WTC11 (cell line): ENCODE measurements at regions not wholly inside any gene's neighbourhood (a gene's known extent, or its start where the extent isn't known, plus 50 kb on each side); places are given as distances from the start of the nearest gene placed in this dataset.

ENCODE experiments used
- ATAC-seq: fragments of 200-7000 bp; cut with Tn5 transposase; 2 replicates; pipeline ENCODE4 v1.10.0; 2021; ENCODE audit warnings: mild to moderate bottlenecking, moderate library complexity
- CTCF ChIA-PET: fragments of 300-600 bp; sonication (Branson Sonifier 250); formaldehyde crosslinking; loops from one replicate; lab custom pipeline; 2021; ENCODE audit warnings: antibody characterized with exemption; lab: Charles Lee
- POLR2A ChIA-PET: fragments of 350-600 bp; sonication (Branson Sonifier 250); formaldehyde crosslinking; loops from one replicate; lab custom pipeline; 2021; ENCODE audit warnings: antibody characterized with exemption; lab: Charles Lee
- DNase-seq: peaks from one replicate; pipeline ENCODE4 v3.0.0; 2021; ENCODE audit warnings: low spot score
- H3K27ac Mint-ChIP-seq: 2 replicates; pipeline ENCODE4 v1.8.0; 2021; ENCODE audit warnings: mixed read lengths
- H3K27me3 Mint-ChIP-seq: 2 replicates; pipeline ENCODE4 v1.8.0; 2021; ENCODE audit warnings: low read depth, mild to moderate bottlenecking, moderate library complexity, mixed read lengths
- H3K36me3 Mint-ChIP-seq: 2 replicates; pipeline ENCODE4 v1.8.0; 2021; ENCODE audit warnings: mixed read lengths
- H3K4me1 Mint-ChIP-seq: 2 replicates; pipeline ENCODE4 v1.8.0; 2022; ENCODE audit warnings: mixed read lengths
- H3K4me3 Mint-ChIP-seq: 2 replicates; pipeline ENCODE4 v1.8.0; 2021; ENCODE audit warnings: mild to moderate bottlenecking, moderate library complexity, mixed read lengths
- H3K9me3 Mint-ChIP-seq: 2 replicates; pipeline ENCODE4 v1.8.0; 2021; ENCODE audit warnings: mixed read lengths
- ATF1 ChIP-seq: sonication (generic); formaldehyde crosslinking; IDR thresholded peaks from 2 replicates; pipeline ENCODE4 v1.8.1; 2023; ENCODE audit warnings: mild to moderate bottlenecking, moderate library complexity, missing genetic modification reagents
- E2F5 ChIP-seq: sonication (generic); formaldehyde crosslinking; IDR thresholded peaks from 2 replicates; pipeline ENCODE4 v1.8.1; 2022; ENCODE audit warnings: mild to moderate bottlenecking, moderate library complexity, missing genetic modification reagents
- ELF4 ChIP-seq: sonication (generic); formaldehyde crosslinking; IDR thresholded peaks from 2 replicates; pipeline ENCODE4 v1.8.1; 2022; ENCODE audit warnings: low read depth, mild to moderate bottlenecking, moderate library complexity, missing genetic modification reagents
- ETV6 ChIP-seq: sonication (generic); formaldehyde crosslinking; IDR thresholded peaks from 2 replicates; pipeline ENCODE4 v1.8.1; 2022; ENCODE audit warnings: mild to moderate bottlenecking, missing genetic modification reagents
- FOXP4 ChIP-seq: sonication (generic); formaldehyde crosslinking; IDR thresholded peaks from 2 replicates; pipeline ENCODE4 v1.8.0; 2022; ENCODE audit warnings: mild to moderate bottlenecking, missing genetic modification reagents
- IRF2 ChIP-seq: sonication (generic); formaldehyde crosslinking; IDR thresholded peaks from 2 replicates; pipeline ENCODE4 v1.8.0; 2022; ENCODE audit warnings: low read depth, missing genetic modification reagents, borderline replicate concordance
- NFYB ChIP-seq: sonication (generic); formaldehyde crosslinking; conservative IDR thresholded peaks from 2 replicates; pipeline ENCODE4 v1.8.0; 2022; ENCODE audit warnings: low read depth, missing genetic modification reagents
- OVOL2 ChIP-seq: fragments of 250-450 bp; sonication (Bioruptor Pico); IDR thresholded peaks from 2 replicates; pipeline ENCODE4 v1.9.0; 2021; ENCODE audit warnings: mild to moderate bottlenecking, borderline replicate concordance
- PREB ChIP-seq: sonication (generic); formaldehyde crosslinking; IDR thresholded peaks from 2 replicates; pipeline ENCODE4 v1.8.1; 2022; ENCODE audit warnings: mild to moderate bottlenecking, missing genetic modification reagents, moderate library complexity, borderline replicate concordance
- PRRX2 ChIP-seq: fragments of 250-450 bp; sonication (Bioruptor Pico); IDR thresholded peaks from 2 replicates; pipeline ENCODE4 v1.8.0; 2021; ENCODE audit warnings: mild to moderate bottlenecking
- RORB ChIP-seq: fragments of 250-450 bp; sonication (Bioruptor Pico); IDR thresholded peaks from 2 replicates; pipeline ENCODE4 v1.9.0; 2021; ENCODE audit warnings: mild to moderate bottlenecking
- TEAD1 ChIP-seq: sonication (generic); formaldehyde crosslinking; IDR thresholded peaks from 2 replicates; pipeline ENCODE4 v1.8.0; 2022; ENCODE audit warnings: mild to moderate bottlenecking, missing genetic modification reagents
- ZMAT4 ChIP-seq: fragments of 250-450 bp; sonication (Bioruptor Pico); IDR thresholded peaks from 2 replicates; pipeline ENCODE4 v1.9.0; 2021; ENCODE audit warnings: mild to moderate bottlenecking
- ZNF396 ChIP-seq: fragments of 250-450 bp; sonication (Bioruptor Pico); IDR thresholded peaks from 2 replicates; pipeline ENCODE4 v1.8.0; 2021; ENCODE audit warnings: mild to moderate bottlenecking, moderate library complexity, borderline replicate concordance
- ZNF416 ChIP-seq: fragments of 250-450 bp; sonication (Bioruptor Pico); IDR thresholded peaks from 2 replicates; pipeline ENCODE4 v1.9.0; 2021; ENCODE audit warnings: mild to moderate bottlenecking, inconsistent platforms
- ZNF423 ChIP-seq: fragments of 250-450 bp; sonication (Bioruptor Pico); IDR thresholded peaks from 2 replicates; pipeline ENCODE4 v2.1.2; 2022; ENCODE audit warnings: mild to moderate bottlenecking, moderate library complexity
- TF ChIP-seq, protein P1 (sequence below): sonication (generic); formaldehyde crosslinking; IDR thresholded peaks from 2 replicates; pipeline ENCODE4 v1.8.1; 2023; ENCODE audit warnings: mild to moderate bottlenecking, missing genetic modification reagents
- TF ChIP-seq, protein P2 (sequence below): sonication (generic); formaldehyde crosslinking; IDR thresholded peaks from 2 replicates; pipeline ENCODE4 v1.8.0; 2023; ENCODE audit warnings: missing genetic modification reagents

GRCh38 chr5:15070907-15071306, 199.3 kb upstream of the ANKH start (continued):
- TF ChIP-seq FOXP4 (CRISPR knock-in tag) (no peak), ELF4 (no peak)
- TF ChIP-seq, protein P1, sequence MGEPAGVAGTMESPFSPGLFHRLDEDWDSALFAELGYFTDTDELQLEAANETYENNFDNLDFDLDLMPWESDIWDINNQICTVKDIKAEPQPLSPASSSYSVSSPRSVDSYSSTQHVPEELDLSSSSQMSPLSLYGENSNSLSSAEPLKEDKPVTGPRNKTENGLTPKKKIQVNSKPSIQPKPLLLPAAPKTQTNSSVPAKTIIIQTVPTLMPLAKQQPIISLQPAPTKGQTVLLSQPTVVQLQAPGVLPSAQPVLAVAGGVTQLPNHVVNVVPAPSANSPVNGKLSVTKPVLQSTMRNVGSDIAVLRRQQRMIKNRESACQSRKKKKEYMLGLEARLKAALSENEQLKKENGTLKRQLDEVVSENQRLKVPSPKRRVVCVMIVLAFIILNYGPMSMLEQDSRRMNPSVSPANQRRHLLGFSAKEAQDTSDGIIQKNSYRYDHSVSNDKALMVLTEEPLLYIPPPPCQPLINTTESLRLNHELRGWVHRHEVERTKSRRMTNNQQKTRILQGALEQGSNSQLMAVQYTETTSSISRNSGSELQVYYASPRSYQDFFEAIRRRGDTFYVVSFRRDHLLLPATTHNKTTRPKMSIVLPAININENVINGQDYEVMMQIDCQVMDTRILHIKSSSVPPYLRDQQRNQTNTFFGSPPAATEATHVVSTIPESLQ (CRISPR knock-in tag) = no peak
- TF ChIP-seq, all 79 proteins: peak for 0

DNA sequence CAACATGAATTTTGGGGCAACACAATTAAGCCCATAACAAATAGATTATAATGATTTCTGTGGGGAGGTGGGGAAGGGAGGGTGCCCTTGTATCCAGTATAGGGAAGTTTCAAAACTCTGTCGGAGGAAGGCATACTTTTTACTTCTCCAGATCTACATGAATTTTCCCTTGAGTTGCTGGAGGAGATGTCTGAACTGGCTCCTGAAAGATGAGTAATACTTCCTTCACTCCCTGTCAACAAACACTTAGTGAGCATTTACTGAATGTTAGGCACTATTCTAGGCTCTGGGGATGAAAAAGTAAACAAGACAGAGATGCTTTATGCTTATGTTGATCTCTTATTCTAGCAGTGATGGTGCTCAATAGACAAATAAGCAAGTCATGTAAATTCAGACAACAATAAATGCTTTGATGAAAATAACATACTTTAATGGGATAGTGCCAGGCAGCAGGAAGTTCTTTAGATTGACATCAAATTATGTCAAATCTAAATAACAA, 197.9 kb upstream of the ANKH start:
- no peak overlapping the region for H3K27ac Mint-ChIP-seq
- CTCF ChIA-PET = no interaction called here
- TF ChIP-seq IRF2 (CRISPR knock-in tag) (no peak), ZMAT4 (CRISPR knock-in tag) (no peak), ETV6 (CRISPR knock-in tag) (no peak), ZNF396 (CRISPR knock-in tag) (no peak), TEAD1 (no peak), ZNF416 (CRISPR knock-in tag) (no peak), ATF1 (no peak), NFYB (no peak), PRRX2 (CRISPR knock-in tag) (no peak), RORB (CRISPR knock-in tag) (no peak)
- ATAC-seq = no peak
- H3K36me3 Mint-ChIP-seq = no peaks in the 10 kb centered on the region
- no peak overlapping the region for H3K4me3 Mint-ChIP-seq
- H3K27me3 Mint-ChIP-seq = peaks cover 4% of the 10 kb centered on the region; the same call in 1 of the 2 replicates
- POLR2A ChIA-PET = no interaction called here
- H3K9me3 Mint-ChIP-seq = peaks cover 17% of the 10 kb centered on the region
- DNase-seq = no peak
- peaks cover 5% of the 10 kb centered on the region; the same call in 1 of the 2 replicates for H3K4me1 Mint-ChIP-seq

- TF ChIP-seq OVOL2 (CRISPR knock-in tag) (no peak), PREB (no peak), E2F5 (CRISPR knock-in tag) (no peak), ZNF423 (CRISPR knock-in tag) (no peak)
- TF ChIP-seq, protein P2, sequence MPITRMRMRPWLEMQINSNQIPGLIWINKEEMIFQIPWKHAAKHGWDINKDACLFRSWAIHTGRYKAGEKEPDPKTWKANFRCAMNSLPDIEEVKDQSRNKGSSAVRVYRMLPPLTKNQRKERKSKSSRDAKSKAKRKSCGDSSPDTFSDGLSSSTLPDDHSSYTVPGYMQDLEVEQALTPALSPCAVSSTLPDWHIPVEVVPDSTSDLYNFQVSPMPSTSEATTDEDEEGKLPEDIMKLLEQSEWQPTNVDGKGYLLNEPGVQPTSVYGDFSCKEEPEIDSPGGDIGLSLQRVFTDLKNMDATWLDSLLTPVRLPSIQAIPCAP (CRISPR knock-in tag) = no peak
- H3K4me3 Mint-ChIP-seq = no peak overlapping the region
- POLR2A ChIA-PET = no interaction called here
These were observed 193.5 kb upstream of the ANKH start for GRCh38 chr5:15065091-15065490.

More at GRCh38 chr5:15065091-15065490, 193.5 kb upstream of the ANKH start:
- ATAC-seq = no peak
- no peak for DNase-seq
- CTCF ChIA-PET = no interaction called here
- Mint-ChIP-seq H3K9me3 (peaks cover 27% of the 10 kb centered on the region), H3K27me3 (peaks cover 4% of the 10 kb centered on the region; the same call in 1 of the 2 replicates), H3K27ac (no peak overlapping the region), H3K4me1 (no peaks in the 10 kb centered on the region), H3K36me3 (no peaks in the 10 kb centered on the region)
